Amniotic epithelial cell (primary cell): ENCODE measurements at regions not wholly inside any gene's neighbourhood (a gene's known extent, or its start where the extent isn't known, plus 50 kb on each side); places are given as distances from the start of the nearest gene placed in this dataset.
"Not testable (repeated sequence)": the region's sequence is repeated elsewhere in the genome, so short reads cannot be mapped to it uniquely, and the experiment has no call there.

Experiments
- DNase-seq: peaks from one replicate; pipeline ENCODE4 v3.0.0-alpha.2; 2010; ENCODE audit warnings: low read depth

- no peak for DNase-seq
Observed at GRCh38 chr9:7622481-7622880, 177.1 kb downstream of the DMAC1 start.

GRCh38 chr9:7615344-7615743, 184.2 kb downstream of the DMAC1 start:
- no peak for DNase-seq

GRCh38 chr9:7613931-7614330, 185.6 kb downstream of the DMAC1 start:
- no peak for DNase-seq

- DNase-seq: no peak
Observed at GRCh38 chr9:7608261-7608660, 191.3 kb downstream of the DMAC1 start.

GRCh38 chr9:7607421-7607820, 192.2 kb downstream of the DMAC1 start:
- no peak for DNase-seq

- no peak for DNase-seq
Observed at GRCh38 chr9:7606591-7606990, 193.0 kb downstream of the DMAC1 start.

GRCh38 chr9:7601739-7602138, 197.8 kb downstream of the DMAC1 start:
- DNase-seq: no peak

GRCh38 chr9:7597716-7598115, 201.9 kb downstream of the DMAC1 start:
- DNase-seq: no peak

- no peak for DNase-seq
Observed at GRCh38 chr9:7592321-7593316, 207.0 kb downstream of the DMAC1 start.

- DNase-seq: no peak
Observed at GRCh38 chr9:7591501-7591900, 208.1 kb downstream of the DMAC1 start.

GRCh38 chr9:7580568-7580967, 219.0 kb downstream of the DMAC1 start:
- no peak for DNase-seq

- no peak for DNase-seq
Observed at GRCh38 chr9:7579351-7579750, 220.2 kb downstream of the DMAC1 start.

- DNase-seq: no peak
Observed at GRCh38 chr9:7578951-7579350, 220.6 kb downstream of the DMAC1 start.

- peak; percentile 21 for DNase-seq
Observed at GRCh38 chr9:7570107-7570720, 229.4 kb downstream of the DMAC1 start.

- DNase-seq: no peak
Observed at GRCh38 chr9:7567687-7568086, 231.9 kb downstream of the DMAC1 start.

GRCh38 chr9:7561527-7562080, 238.0 kb downstream of the DMAC1 start:
- no peak for DNase-seq

- no peak for DNase-seq
Observed at GRCh38 chr9:7560669-7561305, 238.8 kb downstream of the DMAC1 start.

- DNase-seq: no peak
Observed at GRCh38 chr9:7554699-7555098, 244.9 kb downstream of the DMAC1 start.

- DNase-seq: not testable (repeated sequence)
Observed at GRCh38 chr9:7552706-7553105, 246.9 kb downstream of the DMAC1 start.

GRCh38 chr9:7549249-7549648, 250.3 kb downstream of the DMAC1 start:
- DNase-seq: no peak

GRCh38 chr9:7546261-7546660, 253.3 kb downstream of the DMAC1 start:
- no peak for DNase-seq

GRCh38 chr9:7545371-7546165, 254.0 kb downstream of the DMAC1 start:
- DNase-seq: no peak
